T-helper 1 cell treated with Interleukin-12 subunit alpha and Interleukin-12 subunit beta and Interleukin-4 antibody, amounts not matched to agents 30 μg/mL and 1 μg/mL, for 36 hours (primary cell): ENCODE measurements at regions not wholly inside any gene's neighbourhood (a gene's known extent, or its start where the extent isn't known, plus 50 kb on each side); places are given as distances from the start of the nearest gene placed in this dataset.

Experiments used
- H3K27ac Mint-ChIP-seq: one replicate; pipeline ENCODE4 v1.8.0; 2021; ENCODE audit warnings: mild to moderate bottlenecking, mixed read lengths
- H3K27me3 Mint-ChIP-seq: one replicate; pipeline ENCODE4 v1.8.0; 2021; ENCODE audit warnings: low read depth, mixed read lengths
- H3K36me3 Mint-ChIP-seq: one replicate; pipeline ENCODE4 v1.8.0; 2021; ENCODE audit warnings: low read depth, mixed read lengths
- H3K4me1 Mint-ChIP-seq: one replicate; pipeline ENCODE4 v1.8.0; 2021; ENCODE audit warnings: low read depth, mixed read lengths
- H3K4me3 Mint-ChIP-seq: one replicate; pipeline ENCODE4 v1.8.0; 2021; ENCODE audit warnings: mild to moderate bottlenecking, moderate library complexity, mixed read lengths
- H3K9me3 Mint-ChIP-seq: one replicate; pipeline ENCODE4 v1.8.0; 2021; ENCODE audit warnings: mixed read lengths

GRCh38 chr12:74418573-74418972 is 119.1 kb upstream of the ATXN7L3B start:
- no peaks in the 10 kb centered on the region for H3K27me3 Mint-ChIP-seq
- no peak overlapping the region for H3K4me3 Mint-ChIP-seq
- no peaks in the 10 kb centered on the region for H3K4me1 Mint-ChIP-seq
- no peaks in the 10 kb centered on the region for H3K36me3 Mint-ChIP-seq
- no peaks in the 10 kb centered on the region for H3K9me3 Mint-ChIP-seq
- H3K27ac Mint-ChIP-seq, result no peak overlapping the region

GRCh38 chr12:74424778-74425177 is 112.9 kb upstream of the ATXN7L3B start:
- H3K27me3 Mint-ChIP-seq, result no peaks in the 10 kb centered on the region
- no peak overlapping the region for H3K27ac Mint-ChIP-seq
- H3K36me3 Mint-ChIP-seq, result no peaks in the 10 kb centered on the region
- H3K4me3 Mint-ChIP-seq, result no peak overlapping the region
- H3K9me3 Mint-ChIP-seq, result no peaks in the 10 kb centered on the region
- no peaks in the 10 kb centered on the region for H3K4me1 Mint-ChIP-seq

- no peaks in the 10 kb centered on the region for H3K9me3 Mint-ChIP-seq
- H3K27me3 Mint-ChIP-seq, result no peaks in the 10 kb centered on the region
- no peaks in the 10 kb centered on the region for H3K36me3 Mint-ChIP-seq
- no peak overlapping the region for H3K4me3 Mint-ChIP-seq
- H3K4me1 Mint-ChIP-seq, result no peaks in the 10 kb centered on the region
- H3K27ac Mint-ChIP-seq, result no peak overlapping the region
Measured at GRCh38 chr12:74426091-74426490, 111.5 kb upstream of the ATXN7L3B start.

GRCh38 chr12:74429535-74429934 is 108.1 kb upstream of the ATXN7L3B start:
- H3K27me3 Mint-ChIP-seq, result no peaks in the 10 kb centered on the region
- no peak overlapping the region for H3K4me3 Mint-ChIP-seq
- no peaks in the 10 kb centered on the region for H3K4me1 Mint-ChIP-seq
- H3K27ac Mint-ChIP-seq, result no peak overlapping the region
- H3K9me3 Mint-ChIP-seq, result no peaks in the 10 kb centered on the region
- H3K36me3 Mint-ChIP-seq, result no peaks in the 10 kb centered on the region

GRCh38 chr12:74431801-74432200 is 105.8 kb upstream of the ATXN7L3B start:
- Mint-ChIP-seq H3K27ac (no peak overlapping the region), H3K9me3 (no peaks in the 10 kb centered on the region), H3K4me3 (no peak overlapping the region), H3K36me3 (no peaks in the 10 kb centered on the region), H3K27me3 (no peaks in the 10 kb centered on the region), H3K4me1 (no peaks in the 10 kb centered on the region)

GRCh38 chr12:74440469-74440868 is 97.2 kb upstream of the ATXN7L3B start:
- Mint-ChIP-seq H3K27ac (no peak overlapping the region), H3K4me1 (no peaks in the 10 kb centered on the region), H3K36me3 (no peaks in the 10 kb centered on the region), H3K27me3 (peaks cover 3% of the 10 kb centered on the region), H3K9me3 (no peaks in the 10 kb centered on the region), H3K4me3 (no peak overlapping the region)

- no peaks in the 10 kb centered on the region for H3K36me3 Mint-ChIP-seq
- no peaks in the 10 kb centered on the region for H3K9me3 Mint-ChIP-seq
- peaks cover 3% of the 10 kb centered on the region for H3K27me3 Mint-ChIP-seq
- no peak overlapping the region for H3K4me3 Mint-ChIP-seq
- no peak overlapping the region for H3K27ac Mint-ChIP-seq
- no peaks in the 10 kb centered on the region for H3K4me1 Mint-ChIP-seq
Measured at GRCh38 chr12:74441872-74442271, 95.8 kb upstream of the ATXN7L3B start.

- Mint-ChIP-seq H3K27ac (no peak overlapping the region), H3K36me3 (no peaks in the 10 kb centered on the region), H3K4me1 (no peaks in the 10 kb centered on the region), H3K27me3 (no peaks in the 10 kb centered on the region), H3K4me3 (no peak overlapping the region), H3K9me3 (no peaks in the 10 kb centered on the region)
Measured at GRCh38 chr12:74446466-74446865, 91.2 kb upstream of the ATXN7L3B start.

- no peaks in the 10 kb centered on the region for H3K36me3 Mint-ChIP-seq
- no peak overlapping the region for H3K27ac Mint-ChIP-seq
Measured at GRCh38 chr12:74449872-74450271, 87.8 kb upstream of the ATXN7L3B start.

GRCh38 chr12:74454109-74454508 is 83.5 kb upstream of the ATXN7L3B start:
- no peak overlapping the region for H3K4me3 Mint-ChIP-seq
- no peaks in the 10 kb centered on the region for H3K27me3 Mint-ChIP-seq
- no peak overlapping the region for H3K27ac Mint-ChIP-seq
- no peaks in the 10 kb centered on the region for H3K36me3 Mint-ChIP-seq
- H3K4me1 Mint-ChIP-seq, result no peaks in the 10 kb centered on the region
- no peaks in the 10 kb centered on the region for H3K9me3 Mint-ChIP-seq

More at GRCh38 chr12:74449872-74450271, 87.8 kb upstream of the ATXN7L3B start:
- H3K27me3 Mint-ChIP-seq, result no peaks in the 10 kb centered on the region
- no peak overlapping the region for H3K4me3 Mint-ChIP-seq
- H3K9me3 Mint-ChIP-seq, result no peaks in the 10 kb centered on the region
- H3K4me1 Mint-ChIP-seq, result no peaks in the 10 kb centered on the region

- H3K9me3 Mint-ChIP-seq, result no peaks in the 10 kb centered on the region
- H3K4me3 Mint-ChIP-seq, result no peak overlapping the region
- H3K36me3 Mint-ChIP-seq, result no peaks in the 10 kb centered on the region
- H3K27ac Mint-ChIP-seq, result no peak overlapping the region
- no peaks in the 10 kb centered on the region for H3K4me1 Mint-ChIP-seq
- no peaks in the 10 kb centered on the region for H3K27me3 Mint-ChIP-seq
Measured at GRCh38 chr12:74455429-74455828, 82.2 kb upstream of the ATXN7L3B start.

GRCh38 chr12:74456431-74456830 is 81.2 kb upstream of the ATXN7L3B start:
- Mint-ChIP-seq H3K36me3 (no peaks in the 10 kb centered on the region), H3K27ac (no peak overlapping the region), H3K4me1 (no peaks in the 10 kb centered on the region), H3K9me3 (no peaks in the 10 kb centered on the region), H3K27me3 (no peaks in the 10 kb centered on the region), H3K4me3 (no peak overlapping the region)

GRCh38 chr12:74468401-74468800 is 69.2 kb upstream of the ATXN7L3B start:
- Mint-ChIP-seq H3K27me3 (no peaks in the 10 kb centered on the region), H3K36me3 (no peaks in the 10 kb centered on the region), H3K9me3 (no peaks in the 10 kb centered on the region), H3K4me1 (no peaks in the 10 kb centered on the region), H3K27ac (no peak overlapping the region), H3K4me3 (no peak overlapping the region)

GRCh38 chr12:74476234-74476633 is 61.4 kb upstream of the ATXN7L3B start:
- Mint-ChIP-seq H3K36me3 (no peaks in the 10 kb centered on the region), H3K27ac (no peak overlapping the region), H3K4me3 (no peak overlapping the region), H3K27me3 (no peaks in the 10 kb centered on the region), H3K9me3 (no peaks in the 10 kb centered on the region), H3K4me1 (no peaks in the 10 kb centered on the region)

GRCh38 chr12:74481078-74481477 is 56.6 kb upstream of the ATXN7L3B start:
- Mint-ChIP-seq H3K9me3 (no peaks in the 10 kb centered on the region), H3K4me1 (no peaks in the 10 kb centered on the region), H3K27ac (no peak overlapping the region), H3K36me3 (no peaks in the 10 kb centered on the region), H3K27me3 (no peaks in the 10 kb centered on the region), H3K4me3 (no peak overlapping the region)

- Mint-ChIP-seq H3K9me3 (no peaks in the 10 kb centered on the region), H3K4me1 (no peaks in the 10 kb centered on the region), H3K27ac (no peak overlapping the region), H3K27me3 (no peaks in the 10 kb centered on the region), H3K36me3 (no peaks in the 10 kb centered on the region), H3K4me3 (no peak overlapping the region)
Measured at GRCh38 chr12:74482115-74482514, 55.5 kb upstream of the ATXN7L3B start.
